H9 (cell line): ENCODE measurements at regions not wholly inside any gene's neighbourhood (a gene's known extent, or its start where the extent isn't known, plus 50 kb on each side); places are given as distances from the start of the nearest gene placed in this dataset.

Experiments
- DNase-seq: peaks from one replicate; pipeline ENCODE4 v3.0.0-alpha.2; 2017
- H2AFZ ChIP-seq: one replicate; pipeline ENCODE4 v1.6.1; 2013; ENCODE audit warnings: mild to moderate bottlenecking, low read length, control low read depth, moderate library complexity
- H2AK5ac ChIP-seq: 2 replicates; pipeline ENCODE4 v1.6.1; 2013; ENCODE audit warnings: low read length, control low read depth, mixed read lengths; ENCODE audit not compliant: insufficient read length
- H2BK120ac ChIP-seq: one replicate; pipeline ENCODE4 v1.6.1; 2013; ENCODE audit warnings: low read depth, mild to moderate bottlenecking, low read length, control low read depth, inconsistent platforms; ENCODE audit not compliant: poor library complexity, severe bottlenecking
- H2BK12ac ChIP-seq: 2 replicates; pipeline ENCODE4 v1.6.1; 2013; ENCODE audit warnings: low read length, control low read depth, mixed read lengths, low read depth; ENCODE audit not compliant: insufficient read length
- H2BK15ac ChIP-seq: 2 replicates; pipeline ENCODE4 v1.6.1; 2013; ENCODE audit warnings: low read depth, low read length, control low read depth
- H2BK20ac ChIP-seq: one replicate; pipeline ENCODE4 v1.6.1; 2013; ENCODE audit warnings: low read depth, mild to moderate bottlenecking, low read length, control low read depth, inconsistent platforms; ENCODE audit not compliant: poor library complexity, severe bottlenecking
- H2BK5ac ChIP-seq: 2 replicates; pipeline ENCODE4 v1.6.1; 2013; ENCODE audit warnings: low read length, control low read depth, mixed read lengths; ENCODE audit not compliant: insufficient read length
- H3K14ac ChIP-seq: 2 replicates; pipeline ENCODE4 v1.6.1; 2013; ENCODE audit warnings: low read length, control low read depth; ENCODE audit not compliant: insufficient read depth
- H3K18ac ChIP-seq: 2 replicates; pipeline ENCODE4 v1.6.1; 2013; ENCODE audit warnings: low read depth, mild to moderate bottlenecking, mixed read lengths, low read length, control low read depth; ENCODE audit not compliant: insufficient read length
- H3K23ac ChIP-seq: 2 replicates; pipeline ENCODE4 v1.6.1; 2013; ENCODE audit warnings: low read length, control low read depth, mixed read lengths, low read depth; ENCODE audit not compliant: insufficient read length
- H3K23me2 ChIP-seq: 2 replicates; pipeline ENCODE4 v1.6.1; 2013; ENCODE audit warnings: low read depth, mild to moderate bottlenecking, mixed read lengths, low read length, control low read depth; ENCODE audit not compliant: insufficient read length, poor library complexity, severe bottlenecking
- H3K27ac ChIP-seq: 2 replicates; pipeline ENCODE4 v1.5.1; 2013; ENCODE audit warnings: low read length, control low read depth, mixed read lengths, low read depth; ENCODE audit not compliant: insufficient read length
- H3K27me3 ChIP-seq: 2 replicates; pipeline ENCODE4 v1.6.1; 2013; ENCODE audit warnings: low read length, control low read depth, inconsistent platforms; ENCODE audit not compliant: insufficient read depth
- H3K4ac ChIP-seq: 2 replicates; pipeline ENCODE4 v1.6.1; 2013; ENCODE audit warnings: low read depth, mild to moderate bottlenecking, control low read depth, inconsistent platforms, low read length, moderate library complexity
- H3K4me1 ChIP-seq: 2 replicates; pipeline ENCODE4 v1.6.1; 2013; ENCODE audit warnings: low read length, control low read depth, inconsistent platforms; ENCODE audit not compliant: insufficient read depth
- H3K4me2 ChIP-seq: 2 replicates; pipeline ENCODE4 v1.6.1; 2013; ENCODE audit warnings: low read length, control low read depth, mixed read lengths; ENCODE audit not compliant: insufficient read length, insufficient read depth
- H3K56ac ChIP-seq: 2 replicates; pipeline ENCODE4 v1.6.1; 2013; ENCODE audit warnings: low read depth, mild to moderate bottlenecking, mixed read lengths, low read length, control low read depth; ENCODE audit not compliant: insufficient read length
- H3K79me1 ChIP-seq: 2 replicates; pipeline ENCODE4 v1.6.1; 2013; ENCODE audit warnings: low read depth, mild to moderate bottlenecking, moderate library complexity, low read length, control low read depth, inconsistent platforms; ENCODE audit not compliant: insufficient read depth, poor library complexity, severe bottlenecking
- H3K79me2 ChIP-seq: 2 replicates; pipeline ENCODE4 v1.6.1; 2013; ENCODE audit warnings: low read length, control low read depth, inconsistent platforms; ENCODE audit not compliant: insufficient read depth
- H3K9ac ChIP-seq: 2 replicates; pipeline ENCODE4 v1.6.1; 2013; ENCODE audit warnings: low read length, control low read depth, mixed read lengths; ENCODE audit not compliant: insufficient read length; ENCODE audit errors: extremely low read depth
- H3K9me3 ChIP-seq: one replicate; pipeline ENCODE4 v1.6.1; 2013; ENCODE audit warnings: low read depth, low read length, inconsistent platforms; ENCODE audit not compliant: control insufficient read depth
- H3T11ph ChIP-seq: one replicate; pipeline ENCODE4 v1.6.1; 2013; ENCODE audit warnings: mild to moderate bottlenecking, low read length, control low read depth, inconsistent platforms
- H4K20me1 ChIP-seq: one replicate; pipeline ENCODE4 v1.6.1; 2013; ENCODE audit not compliant: control insufficient read depth, insufficient read length, insufficient read depth
- H4K5ac ChIP-seq: 2 replicates; pipeline ENCODE4 v1.6.1; 2013; ENCODE audit warnings: low read depth, mild to moderate bottlenecking, mixed read lengths, low read length, control low read depth; ENCODE audit not compliant: insufficient read length
- H4K8ac ChIP-seq: replicated peaks from 2 replicates; pipeline ENCODE4 v1.6.1; 2013; ENCODE audit warnings: low read length, control low read depth, mixed read lengths, low read depth; ENCODE audit not compliant: insufficient read length
- H4K91ac ChIP-seq: 2 replicates; pipeline ENCODE4 v1.6.1; 2013; ENCODE audit warnings: low read depth, mild to moderate bottlenecking, moderate library complexity, mixed read lengths, low read length, control low read depth; ENCODE audit not compliant: insufficient read length
- H3K27ac Mint-ChIP-seq, 3 experiments: 2 replicates in 2 of 3; 3 replicates in 1 of 3; pipeline ENCODE4 v1.8.0; 2020 to 2021; ENCODE audit warnings: mixed read lengths in 3 of 3, mild to moderate bottlenecking in 1 of 3, moderate library complexity in 1 of 3
- H3K27me3 Mint-ChIP-seq: 2 replicates; pipeline ENCODE4 v1.8.0; 2021; ENCODE audit warnings: low read depth, mild to moderate bottlenecking, moderate library complexity, mixed read lengths
- H3K36me3 Mint-ChIP-seq, 3 experiments: 2 replicates in 2 of 3; 3 replicates in 1 of 3; pipeline ENCODE4 v1.8.0; 2020 to 2021; ENCODE audit warnings: low read depth in 3 of 3, mixed read lengths in 3 of 3; ENCODE audit not compliant: insufficient read depth in 1 of 3
- H3K4me1 Mint-ChIP-seq, 2 experiments: 2 replicates each; pipeline ENCODE4 v1.8.0; 2020; ENCODE audit warnings: mixed read lengths in 2 of 2
- H3K4me3 Mint-ChIP-seq, 2 experiments: 2 replicates in 1 of 2; 3 replicates in 1 of 2; pipeline ENCODE4 v1.8.0; 2020 to 2021; ENCODE audit warnings: mild to moderate bottlenecking in 2 of 2, mixed read lengths in 2 of 2, moderate library complexity in 1 of 2
- H3K9me3 Mint-ChIP-seq, 2 experiments: 2 replicates in 1 of 2; 3 replicates in 1 of 2; pipeline ENCODE4 v1.8.0; 2020; ENCODE audit warnings: mild to moderate bottlenecking in 2 of 2, mixed read lengths in 2 of 2, moderate library complexity in 1 of 2
- WGBS: extraction: QIAGEN DNeasy Blood & Tissue Kit; methylation state at CpG from one replicate; pipeline ENCODE4 v1.1.7; 2013; ENCODE audit warnings: missing lambda C conversion rate, low lambda C conversion rate, mixed read lengths; ENCODE audit not compliant: insufficient read length; ENCODE audit errors: extremely low coverage; 5-methylcytosine and 5-hydroxymethylcytosine counted together
- TF ChIP-seq, protein P1 (sequence below): fragments of 200-600 bp; sonication (generic); conservative IDR thresholded peaks from 3 replicates; pipeline ENCODE4 v1.8.0; 2021; ENCODE audit warnings: antibody characterized with exemption, mild to moderate bottlenecking

DNA sequence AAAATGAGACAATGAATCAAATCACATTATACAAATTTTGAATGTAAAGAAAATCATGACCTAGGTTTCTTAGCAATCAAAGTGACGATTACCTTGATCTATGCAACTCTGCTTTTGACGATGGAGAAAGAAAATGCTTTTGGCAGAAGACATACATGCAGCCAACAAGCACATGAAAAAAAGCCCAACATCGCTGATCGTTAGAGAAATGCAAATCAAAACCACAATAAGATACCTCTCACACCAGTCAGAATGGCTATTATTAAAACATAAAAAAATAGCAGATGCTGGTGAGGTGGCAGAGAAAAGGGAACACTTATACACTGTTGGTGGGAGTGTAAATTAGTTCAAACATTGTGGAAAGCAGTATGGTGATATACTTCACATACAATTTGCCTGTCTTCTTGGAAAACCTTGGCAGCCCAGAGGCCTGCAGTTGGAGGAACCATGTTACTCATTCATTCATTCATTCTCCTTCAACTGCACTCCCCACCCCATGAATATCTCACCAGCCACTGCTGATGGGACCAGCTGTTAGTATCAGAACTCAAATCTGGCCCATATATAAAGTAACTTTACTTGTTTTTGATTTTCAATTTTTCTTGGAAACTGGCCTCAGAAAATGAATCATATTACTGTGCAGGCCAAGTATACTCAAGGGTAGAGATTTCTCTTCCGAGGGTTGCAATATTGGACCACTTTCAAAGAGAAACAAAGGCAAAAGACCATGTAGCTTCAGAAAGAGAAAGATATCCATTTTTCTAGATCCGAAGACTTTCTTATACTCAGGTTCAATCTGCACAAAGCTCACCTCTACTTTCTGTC lies 358.6 kb upstream of the ARHGEF26 start:
- Histone ChIP-seq H3K4me1 (no peaks in the 10 kb centered on the region), H3K27ac (no peak overlapping the region), H2AFZ (no peak overlapping the region), H2AK5ac (no peak overlapping the region), H3T11ph (no peak overlapping the region), H3K18ac (no peak overlapping the region), H2BK120ac (no peak overlapping the region), H3K14ac (no peak overlapping the region), H2BK12ac (no peak overlapping the region), H3K79me2 (no peaks in the 10 kb centered on the region), H3K56ac (no peak overlapping the region), H2BK20ac (no peak overlapping the region), H3K4ac (no peak overlapping the region), H3K23ac (no peak overlapping the region), H3K79me1 (no peaks in the 10 kb centered on the region), H3K9me3 (no peaks in the 10 kb centered on the region), H2BK15ac (no peak overlapping the region), H3K23me2 (no peaks in the 10 kb centered on the region), H3K9ac (no peak overlapping the region), H4K8ac (no peak overlapping the region), H4K5ac (no peak overlapping the region), H2BK5ac (no peak overlapping the region), H3K4me2 (no peak overlapping the region), H4K20me1 (no peaks in the 10 kb centered on the region), H3K27me3 (no peaks in the 10 kb centered on the region), H4K91ac (no peak overlapping the region)
- Mint-ChIP-seq H3K36me3 (peaks cover 0 to 2% (median 0%) of the 10 kb centered on the region in 3 experiments; a peak in 1 of 7 replicates), H3K27ac (no peak overlapping the region), H3K9me3 (peaks cover 0 to 5% of the 10 kb centered on the region in 2 experiments; a peak in 1 of 5 replicates), H3K4me3 (no peak overlapping the region), H3K27me3 (no peaks in the 10 kb centered on the region), H3K4me1 (peaks cover 2 to 5% of the 10 kb centered on the region in 2 experiments)
- TF ChIP-seq, protein P1, sequence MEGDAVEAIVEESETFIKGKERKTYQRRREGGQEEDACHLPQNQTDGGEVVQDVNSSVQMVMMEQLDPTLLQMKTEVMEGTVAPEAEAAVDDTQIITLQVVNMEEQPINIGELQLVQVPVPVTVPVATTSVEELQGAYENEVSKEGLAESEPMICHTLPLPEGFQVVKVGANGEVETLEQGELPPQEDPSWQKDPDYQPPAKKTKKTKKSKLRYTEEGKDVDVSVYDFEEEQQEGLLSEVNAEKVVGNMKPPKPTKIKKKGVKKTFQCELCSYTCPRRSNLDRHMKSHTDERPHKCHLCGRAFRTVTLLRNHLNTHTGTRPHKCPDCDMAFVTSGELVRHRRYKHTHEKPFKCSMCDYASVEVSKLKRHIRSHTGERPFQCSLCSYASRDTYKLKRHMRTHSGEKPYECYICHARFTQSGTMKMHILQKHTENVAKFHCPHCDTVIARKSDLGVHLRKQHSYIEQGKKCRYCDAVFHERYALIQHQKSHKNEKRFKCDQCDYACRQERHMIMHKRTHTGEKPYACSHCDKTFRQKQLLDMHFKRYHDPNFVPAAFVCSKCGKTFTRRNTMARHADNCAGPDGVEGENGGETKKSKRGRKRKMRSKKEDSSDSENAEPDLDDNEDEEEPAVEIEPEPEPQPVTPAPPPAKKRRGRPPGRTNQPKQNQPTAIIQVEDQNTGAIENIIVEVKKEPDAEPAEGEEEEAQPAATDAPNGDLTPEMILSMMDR: no peak
- DNase-seq: no peak
- no CpG with 5 or more reads among the region's 6 CpGs for WGBS
